A549 (cell line): ENCODE measurements at regions not wholly inside any gene's neighbourhood (a gene's known extent, or its start where the extent isn't known, plus 50 kb on each side); places are given as distances from the start of the nearest gene placed in this dataset.
"Not testable (repeated sequence)": the region's sequence is repeated elsewhere in the genome, so short reads cannot be mapped to it uniquely, and the experiment has no call there.

Source experiments
- CEBPB ChIP-seq, 2 experiments: fragments of >200 bp in 1 of 2; sonication (Bioruptor Twin) in 1 of 2; formaldehyde crosslinking in 1 of 2; IDR thresholded peaks; 2 replicates each; pipeline ENCODE4 v1.6.1; 2012 to 2016
- CTCF ChIP-seq: fragments of >200 bp; sonication (Bioruptor Twin); formaldehyde crosslinking; IDR thresholded peaks from 3 replicates; pipeline ENCODE4 v1.5.1; 2016
- EP300 ChIP-seq, 2 experiments: fragments of >200 bp; sonication (Bioruptor Twin); formaldehyde crosslinking; IDR thresholded peaks; 2 replicates in 1 of 2; 3 replicates in 1 of 2; pipeline ENCODE4 v1.6.1; 2016 to 2017
- KDM5A ChIP-seq: fragments of 200-600 bp; sonication (generic); IDR thresholded peaks from 2 replicates; pipeline ENCODE4 v1.6.1; 2016; ENCODE audit warnings: antibody characterized with exemption, mild to moderate bottlenecking
- NFE2L2 ChIP-seq: fragments of 150-350 bp; conservative IDR thresholded peaks from 2 replicates; pipeline ENCODE4 v1.6.1; 2014; ENCODE audit warnings: low read length
- PBX3 ChIP-seq: IDR thresholded peaks from 2 replicates; pipeline ENCODE4 v1.6.1; 2012
- POLR2A ChIP-seq: IDR thresholded peaks from 2 replicates; pipeline ENCODE4 v1.6.1; 2012; ENCODE audit warnings: mild to moderate bottlenecking, low read length
- RCOR1 ChIP-seq: fragments of 150-350 bp; IDR thresholded peaks from 2 replicates; pipeline ENCODE4 v1.6.1; 2014; ENCODE audit warnings: antibody characterized with exemption, low read length, low read depth
- REST ChIP-seq: fragments of 200-600 bp; sonication (generic); IDR thresholded peaks from 2 replicates; pipeline ENCODE4 v1.6.1; 2016; ENCODE audit warnings: antibody characterized with exemption, mild to moderate bottlenecking, moderate library complexity

- not testable (repeated sequence) for TF ChIP-seq POLR2A; KDM5A; EP300 (IDR thresholded peaks at IDR 0.05); CTCF; NFE2L2; CEBPB (IDR thresholded peaks at IDR 0.05); RCOR1; REST; PBX3
These were observed 68.8 kb downstream of the RBMY1J start for GRCh38 chrY:22472027-22472426.
